Gastroesophageal sphincter (tissue), 4 donors: ENCODE measurements at regions not wholly inside any gene's neighbourhood (a gene's known extent, or its start where the extent isn't known, plus 50 kb on each side); places are given as distances from the start of the nearest gene placed in this dataset.

Experiments
- ATAC-seq: fragments of 150-250 bp; one replicate; pipeline ENCODE4 v1.9.1; 2016; ENCODE audit warnings: mild to moderate bottlenecking, moderate library complexity
- H3K27ac ChIP-seq, 4 donors: fragments of 200-600 bp; sonication (generic) in 3 of 4; 1 replicate in 3 of 4; 2 replicates in 1 of 4; pipeline ENCODE4 v1.5.1; 2016 to 2019
- H3K27me3 ChIP-seq: fragments of 200-600 bp; sonication (generic); one replicate; pipeline ENCODE4 v1.5.1; 2019
- H3K36me3 ChIP-seq, 2 donors: fragments of 200-600 bp; sonication (generic); one replicate each; pipeline ENCODE4 v1.5.1; 2019; ENCODE audit warnings: control low read depth in 1 of 2
- H3K4me1 ChIP-seq, 3 donors: fragments of 200-600 bp; sonication (generic); 1 replicate in 2 of 3; 2 replicates in 1 of 3; pipeline ENCODE4 v1.5.1; 2016 to 2019; ENCODE audit warnings: control low read depth in 2 of 3
- H3K4me3 ChIP-seq, 2 donors: fragments of 200-600 bp; sonication (generic); one replicate each; pipeline ENCODE4 v1.5.1; 2019; ENCODE audit warnings: mild to moderate bottlenecking in 1 of 2, moderate library complexity in 1 of 2
- H3K9me3 ChIP-seq, 3 donors: fragments of 200-600 bp; sonication (generic); one replicate each; pipeline ENCODE4 v1.5.1; 2017 to 2019; ENCODE audit warnings: control low read depth in 2 of 3
- EP300 ChIP-seq: sonication (generic); formaldehyde crosslinking; IDR thresholded peaks from one replicate; pipeline ENCODE4 v1.6.1; 2017; ENCODE audit warnings: antibody characterized with exemption, mild to moderate bottlenecking
- POLR2A ChIP-seq, 2 donors: fragments of 450-650 bp; IDR thresholded peaks; one replicate each; pipeline ENCODE4 v1.6.1; 2017; ENCODE audit warnings: antibody characterized with exemption in 2 of 2, mild to moderate bottlenecking in 2 of 2, moderate library complexity in 1 of 2
- POLR2AphosphoS5 ChIP-seq: sonication (generic); formaldehyde crosslinking; IDR thresholded peaks from one replicate; pipeline ENCODE4 v1.6.1; 2017; ENCODE audit warnings: antibody characterized with exemption
- WGBS, 2 donors: methylation state at CpG; one replicate each; pipeline ENCODE4 v1.1.5; 2018; ENCODE audit warnings: low coverage in 1 of 2; 5-methylcytosine and 5-hydroxymethylcytosine counted together
- TF ChIP-seq, protein P1 (sequence below), 4 experiments: fragments of 200-600 bp in 2 of 4; fragments of 450-650 bp in 2 of 4; sonication (generic) in 1 of 4; IDR thresholded peaks; one replicate each; pipeline ENCODE4 v1.5.1; 2017 to 2019; ENCODE audit warnings: antibody characterized with exemption in 4 of 4, mild to moderate bottlenecking in 2 of 4, moderate library complexity in 2 of 4

DNA sequence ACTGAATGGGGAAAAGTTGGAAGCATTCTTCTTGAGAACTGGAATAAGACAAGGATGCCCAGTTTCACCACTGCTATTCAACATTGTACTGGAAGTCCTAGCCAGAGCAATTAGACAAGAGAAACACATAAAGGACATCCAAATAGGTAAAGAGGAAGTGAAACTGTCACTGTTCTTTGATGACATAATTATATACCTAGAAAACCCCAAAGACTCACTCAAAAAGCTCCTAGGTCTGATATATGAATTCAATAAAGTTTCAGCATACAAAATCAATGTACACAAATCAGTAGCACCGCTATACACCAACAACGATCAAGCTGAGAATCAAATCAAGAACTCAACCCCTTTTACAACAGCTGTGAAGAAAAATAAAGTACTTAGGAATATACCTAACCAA lies 157.3 kb upstream of the DDHD1 start:
- Histone ChIP-seq H3K27ac (no peak overlapping the region), H3K36me3 (no peaks in the 10 kb centered on the region), H3K4me3 (no peak overlapping the region), H3K4me1 (peaks cover 0 to 18% (median 4%) of the 10 kb centered on the region in 3 donors), H3K27me3 (no peaks in the 10 kb centered on the region), H3K9me3 (peaks cover 0 to 10% (median 0%) of the 10 kb centered on the region in 3 donors)
- TF ChIP-seq EP300 (no peak), POLR2AphosphoS5 (no peak), POLR2A (IDR thresholded peaks at IDR 0.05) (no peak)
- TF ChIP-seq, protein P1, sequence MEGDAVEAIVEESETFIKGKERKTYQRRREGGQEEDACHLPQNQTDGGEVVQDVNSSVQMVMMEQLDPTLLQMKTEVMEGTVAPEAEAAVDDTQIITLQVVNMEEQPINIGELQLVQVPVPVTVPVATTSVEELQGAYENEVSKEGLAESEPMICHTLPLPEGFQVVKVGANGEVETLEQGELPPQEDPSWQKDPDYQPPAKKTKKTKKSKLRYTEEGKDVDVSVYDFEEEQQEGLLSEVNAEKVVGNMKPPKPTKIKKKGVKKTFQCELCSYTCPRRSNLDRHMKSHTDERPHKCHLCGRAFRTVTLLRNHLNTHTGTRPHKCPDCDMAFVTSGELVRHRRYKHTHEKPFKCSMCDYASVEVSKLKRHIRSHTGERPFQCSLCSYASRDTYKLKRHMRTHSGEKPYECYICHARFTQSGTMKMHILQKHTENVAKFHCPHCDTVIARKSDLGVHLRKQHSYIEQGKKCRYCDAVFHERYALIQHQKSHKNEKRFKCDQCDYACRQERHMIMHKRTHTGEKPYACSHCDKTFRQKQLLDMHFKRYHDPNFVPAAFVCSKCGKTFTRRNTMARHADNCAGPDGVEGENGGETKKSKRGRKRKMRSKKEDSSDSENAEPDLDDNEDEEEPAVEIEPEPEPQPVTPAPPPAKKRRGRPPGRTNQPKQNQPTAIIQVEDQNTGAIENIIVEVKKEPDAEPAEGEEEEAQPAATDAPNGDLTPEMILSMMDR (IDR thresholded peaks at IDR 0.05) = no peak
- ATAC-seq = no peak
- WGBS, 2 donors = 94 to 100% methylated on average over 2 of the region's 2 CpGs

DNA sequence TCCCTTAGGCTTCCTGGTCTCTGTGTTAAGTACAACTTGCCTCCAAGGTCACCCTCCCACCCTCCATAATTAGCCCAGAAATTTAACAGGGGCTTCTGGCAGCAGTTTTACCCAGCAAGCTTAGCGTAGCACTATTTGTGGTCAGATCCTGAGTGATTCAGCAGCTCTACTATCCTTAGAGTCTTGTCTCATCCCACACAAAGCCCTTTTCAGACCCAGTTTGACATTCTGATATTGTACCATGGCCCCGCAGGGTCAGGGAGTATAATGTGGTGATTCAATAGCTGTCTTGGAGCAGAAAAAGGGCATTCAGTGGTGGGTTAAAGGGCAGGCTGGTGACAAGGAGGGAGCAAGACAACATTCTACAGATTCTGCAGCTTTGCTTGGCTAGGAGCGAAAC lies 153.8 kb upstream of the DDHD1 start:
- peaks cover 0 to 3% (median 0%) of the 10 kb centered on the region in 3 donors for H3K9me3 ChIP-seq
- no peaks in the 10 kb centered on the region for H3K27me3 ChIP-seq
- TF ChIP-seq EP300 (no peak), POLR2A (IDR thresholded peaks at IDR 0.05) (no peak), POLR2AphosphoS5 (no peak)
- TF ChIP-seq, protein P1 (IDR thresholded peaks at IDR 0.05) = no peak
- ATAC-seq = no peak
- peak overlapping the region; percentile 64 to 79 (median 76) for H3K27ac ChIP-seq
- no peaks in the 10 kb centered on the region for H3K36me3 ChIP-seq
- WGBS, 2 donors = 41 to 60% methylated on average over 2 to 3 of the region's 3 CpGs
- H3K4me1 ChIP-seq = peaks cover 0 to 32% (median 4%) of the 10 kb centered on the region in 3 donors
- H3K4me3 ChIP-seq = peak overlapping the region in 1 of 2 donors; percentile 47

DNA sequence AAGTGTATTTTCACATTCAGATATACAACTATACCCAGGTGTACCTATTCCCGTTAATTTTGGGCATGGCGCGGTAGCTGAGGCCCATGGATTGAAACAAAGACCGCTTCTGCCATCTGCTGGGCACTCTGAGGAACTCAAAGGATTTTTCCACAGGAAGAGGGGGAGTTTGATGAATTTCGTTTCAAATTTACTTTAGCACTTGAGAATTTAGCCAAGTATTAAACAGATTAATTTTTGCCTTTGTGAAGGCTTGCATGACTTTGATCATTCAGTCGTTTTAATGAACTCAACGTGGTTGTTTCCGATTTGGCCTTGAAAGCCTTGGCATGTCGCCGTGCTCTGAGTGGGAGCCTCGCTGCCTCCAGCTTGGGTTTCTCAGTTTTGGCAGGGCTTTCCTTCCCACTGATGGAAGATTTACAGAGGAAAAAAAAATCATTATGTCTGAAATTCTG lies 153.2 kb upstream of the DDHD1 start:
- Histone ChIP-seq H3K4me3 (peak overlapping the region; percentile 47 to 56), H3K27ac (peak overlapping the region; percentile 64 to 79 (median 76)), H3K9me3 (no peaks in the 10 kb centered on the region), H3K4me1 (peaks cover 0 to 32% (median 4%) of the 10 kb centered on the region in 3 donors), H3K36me3 (no peaks in the 10 kb centered on the region), H3K27me3 (no peaks in the 10 kb centered on the region)
- peak; percentile 78 for ATAC-seq
- 0% methylated on average over 7 to 11 of the region's 11 CpGs for WGBS, 2 donors
- TF ChIP-seq, protein P1 (IDR thresholded peaks at IDR 0.05) = peak; percentile 77 to 89 (median 84)
- TF ChIP-seq POLR2A (IDR thresholded peaks at IDR 0.05) = no peak
- TF ChIP-seq EP300 = no peak
- peak; percentile 78 for TF ChIP-seq POLR2AphosphoS5

DNA sequence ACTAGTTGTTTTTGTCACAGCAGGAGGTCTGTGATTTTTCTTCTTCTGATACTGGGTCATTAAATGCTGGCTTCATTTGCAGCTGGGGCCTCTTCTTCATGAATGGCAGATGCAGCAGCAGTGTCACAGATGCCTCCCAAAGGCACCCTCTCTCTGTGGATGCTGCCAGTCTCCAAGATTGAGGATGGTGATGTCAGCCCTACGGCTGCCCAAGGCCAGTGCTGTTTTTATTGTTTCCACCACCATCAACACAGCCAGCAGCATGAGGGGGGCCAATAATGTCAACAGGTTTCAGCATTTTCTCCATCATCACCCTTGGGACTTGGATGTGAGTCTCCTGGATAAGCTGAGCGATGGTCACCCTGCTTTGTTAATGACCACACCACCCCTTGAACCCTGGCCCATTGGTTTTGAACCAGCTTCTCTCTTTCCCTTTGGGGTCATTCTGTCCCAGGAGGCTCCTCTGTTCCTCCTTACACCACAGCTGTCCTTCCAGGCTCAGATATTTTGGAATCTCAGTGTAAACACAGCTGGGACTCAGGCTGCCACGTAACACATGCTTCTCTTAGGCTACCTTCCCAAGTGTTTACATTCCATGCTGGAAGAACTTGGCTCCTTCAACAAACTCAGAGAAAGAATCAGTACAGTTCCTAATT lies 151.7 kb upstream of the DDHD1 start:
- peaks cover 0 to 32% (median 4%) of the 10 kb centered on the region in 3 donors for H3K4me1 ChIP-seq
- peak overlapping the region in 3 of 4 donors; percentile 43 to 79 (median 75) for H3K27ac ChIP-seq
- H3K4me3 ChIP-seq = no peak overlapping the region
- TF ChIP-seq EP300 (no peak), POLR2AphosphoS5 (peak; percentile 74)
- peak; percentile 69 for ATAC-seq
- H3K9me3 ChIP-seq = no peaks in the 10 kb centered on the region
- H3K27me3 ChIP-seq = no peaks in the 10 kb centered on the region
- no peaks in the 10 kb centered on the region for H3K36me3 ChIP-seq
- 0% methylated on average over 1 of the region's 3 CpGs for WGBS, 2 donors

DNA sequence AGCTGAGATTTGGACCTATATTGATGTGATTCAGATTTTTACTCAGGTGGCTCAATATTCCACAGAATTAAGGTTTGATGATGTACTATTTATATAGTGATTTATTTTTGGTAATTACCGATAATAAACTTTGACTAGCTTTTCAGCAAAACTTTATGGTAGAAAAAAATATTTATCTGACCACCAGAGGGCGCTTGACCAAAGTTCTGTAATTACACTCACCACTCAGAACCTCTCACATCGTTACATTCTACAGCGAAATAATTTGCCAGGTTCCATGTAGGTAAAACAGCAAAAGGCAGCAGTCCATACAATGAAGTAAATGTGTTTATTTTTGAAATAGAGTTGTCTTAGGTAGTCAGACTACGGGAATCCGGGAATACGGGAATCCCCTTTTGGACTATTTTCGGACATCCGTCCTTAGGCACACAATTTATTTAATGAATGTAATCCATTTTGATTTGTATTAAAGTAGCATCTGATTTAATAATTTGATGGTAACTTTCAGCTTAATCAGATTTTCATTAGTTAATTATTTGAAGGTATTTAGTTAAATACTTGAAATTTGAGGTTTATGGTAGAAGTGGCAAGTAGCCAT lies 143.0 kb upstream of the DDHD1 start:
- Histone ChIP-seq H3K27ac (no peak overlapping the region), H3K4me3 (no peak overlapping the region), H3K36me3 (no peaks in the 10 kb centered on the region), H3K27me3 (no peaks in the 10 kb centered on the region), H3K4me1 (peaks cover 0 to 4% (median 0%) of the 10 kb centered on the region in 3 donors), H3K9me3 (no peaks in the 10 kb centered on the region)
- 32 to 36% methylated on average over 9 of the region's 9 CpGs for WGBS, 2 donors
- no peak for TF ChIP-seq POLR2A (IDR thresholded peaks at IDR 0.05)
- TF ChIP-seq, protein P1 (IDR thresholded peaks at IDR 0.05) = peak; percentile 64 to 78 (median 70)
- no peak for ATAC-seq
